CD4-positive, alpha-beta T cell (primary cell): ENCODE measurements at regions not wholly inside any gene's neighbourhood (a gene's known extent, or its start where the extent isn't known, plus 50 kb on each side); places are given as distances from the start of the nearest gene placed in this dataset.

Experiments used
- ATAC-seq: fragments of 200-7000 bp; cut with Tn5 transposase; one replicate; pipeline ENCODE4 v1.10.0; 2022; ENCODE audit warnings: mild to moderate bottlenecking; ENCODE audit not compliant: poor library complexity
- CTCF ChIA-PET: fragments of 350-600 bp; sonication (Branson Sonifier 250); formaldehyde crosslinking; loops from one replicate; lab custom pipeline; 2021; ENCODE audit warnings: antibody characterized with exemption, inconsistent platforms; lab: Charles Lee
- POLR2A ChIA-PET: fragments of 350-600 bp; sonication (Branson Sonifier 250); formaldehyde crosslinking; loops from one replicate; lab custom pipeline; 2021; ENCODE audit warnings: antibody characterized with exemption, inconsistent platforms; lab: Charles Lee
- DNase-seq, 14 experiments: peaks; one replicate each; pipeline ENCODE4 v3.0.0-alpha.2; 2013 to 2020; ENCODE audit warnings: mixed read lengths in 2 of 14
- H3K27ac ChIP-seq, 2 donors: one replicate each; pipeline versions ENCODE4 v1.5.1 to v1.7.0; 2013; ENCODE audit warnings: low read length in 2 of 2, low read depth in 1 of 2, mild to moderate bottlenecking in 1 of 2
- H3K27me3 ChIP-seq, 2 experiments: 1 replicate in 1 of 2; 2 replicates in 1 of 2; pipeline versions ENCODE4 v1.6.1 to v1.7.0; 2013; ENCODE audit warnings: low read length in 2 of 2, control low read depth in 1 of 2, mild to moderate bottlenecking in 1 of 2, moderate library complexity in 1 of 2; ENCODE audit not compliant: insufficient read depth in 2 of 2, control insufficient read depth in 1 of 2
- H3K36me3 ChIP-seq: one replicate; pipeline ENCODE4 v1.6.1; 2013; ENCODE audit warnings: low read length, control low read depth; ENCODE audit not compliant: insufficient read depth
- H3K4me1 ChIP-seq: one replicate; pipeline ENCODE4 v1.6.1; 2013; ENCODE audit warnings: low read length, control low read depth; ENCODE audit not compliant: insufficient read depth
- H3K4me3 ChIP-seq: one replicate; pipeline ENCODE4 v1.5.1; 2013; ENCODE audit warnings: mild to moderate bottlenecking, low read length, moderate library complexity
- H3K9me3 ChIP-seq, 2 experiments: 1 replicate in 1 of 2; 2 replicates in 1 of 2; pipeline versions ENCODE4 v1.6.1 to v1.7.0; 2013; ENCODE audit warnings: low read length in 2 of 2, mild to moderate bottlenecking in 2 of 2, control low read depth in 1 of 2, moderate library complexity in 1 of 2; ENCODE audit not compliant: control insufficient read depth in 1 of 2, insufficient read depth in 1 of 2
- H3K27ac Mint-ChIP-seq: one replicate; pipeline ENCODE4 v1.8.0; 2020; ENCODE audit warnings: mixed read lengths
- H3K27me3 Mint-ChIP-seq: one replicate; pipeline ENCODE4 v1.8.0; 2021; ENCODE audit warnings: mixed read lengths
- H3K36me3 Mint-ChIP-seq: one replicate; pipeline ENCODE4 v1.8.0; 2021; ENCODE audit warnings: low read depth, mixed read lengths
- H3K4me1 Mint-ChIP-seq: one replicate; pipeline ENCODE4 v1.8.0; 2021; ENCODE audit warnings: low read depth, mixed read lengths
- H3K4me3 Mint-ChIP-seq: one replicate; pipeline ENCODE4 v1.8.0; 2020; ENCODE audit warnings: mild to moderate bottlenecking, mixed read lengths
- H3K9me3 Mint-ChIP-seq: one replicate; pipeline ENCODE4 v1.8.0; 2020; ENCODE audit warnings: mixed read lengths
- intact Hi-C, 2 experiments: fragments of 100-400 bp; cut with DNase I in 1 of 2; cut with micrococcal nuclease in 1 of 2; formaldehyde crosslinking; loops; one replicate each; pipeline versions ENCODE4 v1.15.1 to v1.9.0; 2023 to 2025; cut with DNase I, micrococcal nuclease
- TF ChIP-seq, protein P1 (sequence below): fragments of 200-600 bp; IDR thresholded peaks from one replicate; pipeline ENCODE4 v1.8.0; 2022; ENCODE audit warnings: antibody characterized with exemption, mild to moderate bottlenecking

DNA sequence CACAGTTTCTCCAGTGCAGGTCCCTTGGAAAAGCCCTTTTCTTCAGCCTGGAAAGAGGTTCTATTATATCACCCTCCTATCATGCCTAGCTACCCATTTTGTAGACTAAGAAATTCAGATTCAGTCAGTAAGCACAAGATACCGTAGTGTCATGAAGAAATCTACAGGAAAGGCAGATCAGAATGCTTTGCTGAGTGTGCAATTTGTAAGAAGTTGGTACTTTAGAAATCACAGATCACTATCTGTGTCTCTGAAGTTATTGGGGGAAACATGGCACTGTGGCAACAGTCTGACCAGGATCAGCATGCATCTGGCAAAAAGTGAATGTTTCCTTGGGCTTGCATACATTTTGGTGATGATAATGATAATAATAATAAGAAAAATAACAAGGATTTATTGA, 531.8 kb downstream of the EPHB1 start:
- ATAC-seq = no peak
- intact Hi-C loops = no loop called here

DNA sequence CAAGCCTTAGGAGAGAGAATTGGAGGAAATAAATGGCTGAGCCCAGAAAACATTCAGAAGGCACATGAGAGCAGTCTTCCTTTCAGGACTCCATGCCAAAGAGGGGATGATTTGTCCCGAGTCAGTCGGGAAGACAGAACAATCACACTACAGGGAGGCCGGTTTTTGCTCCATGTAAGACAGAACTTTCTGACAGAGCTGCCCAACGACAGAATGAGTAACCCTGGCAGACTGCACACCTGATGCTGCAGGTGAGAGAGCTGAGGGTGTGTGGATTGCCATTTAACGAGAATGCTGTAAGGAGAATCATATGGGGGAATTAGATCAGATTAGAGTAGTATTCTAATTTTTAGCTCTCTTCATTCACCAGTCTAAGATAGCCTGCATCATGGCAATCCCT, 533.0 kb downstream of the EPHB1 start:
- Mint-ChIP-seq H3K9me3 (peaks cover 6% of the 10 kb centered on the region), H3K27ac (no peak overlapping the region), H3K36me3 (no peaks in the 10 kb centered on the region), H3K4me1 (no peaks in the 10 kb centered on the region), H3K4me3 (no peak overlapping the region), H3K27me3 (no peaks in the 10 kb centered on the region)
- ATAC-seq (no peak), DNase-seq (no peak)
- no peaks in the 10 kb centered on the region for H3K4me1 ChIP-seq
- peaks cover 0 to 16% of the 10 kb centered on the region in 2 experiments for H3K9me3 ChIP-seq
- ChIA-PET CTCF (no interaction called here), POLR2A (no interaction called here)
- intact Hi-C loops = no loop called here
- H3K36me3 ChIP-seq = no peaks in the 10 kb centered on the region
- TF ChIP-seq, protein P1, sequence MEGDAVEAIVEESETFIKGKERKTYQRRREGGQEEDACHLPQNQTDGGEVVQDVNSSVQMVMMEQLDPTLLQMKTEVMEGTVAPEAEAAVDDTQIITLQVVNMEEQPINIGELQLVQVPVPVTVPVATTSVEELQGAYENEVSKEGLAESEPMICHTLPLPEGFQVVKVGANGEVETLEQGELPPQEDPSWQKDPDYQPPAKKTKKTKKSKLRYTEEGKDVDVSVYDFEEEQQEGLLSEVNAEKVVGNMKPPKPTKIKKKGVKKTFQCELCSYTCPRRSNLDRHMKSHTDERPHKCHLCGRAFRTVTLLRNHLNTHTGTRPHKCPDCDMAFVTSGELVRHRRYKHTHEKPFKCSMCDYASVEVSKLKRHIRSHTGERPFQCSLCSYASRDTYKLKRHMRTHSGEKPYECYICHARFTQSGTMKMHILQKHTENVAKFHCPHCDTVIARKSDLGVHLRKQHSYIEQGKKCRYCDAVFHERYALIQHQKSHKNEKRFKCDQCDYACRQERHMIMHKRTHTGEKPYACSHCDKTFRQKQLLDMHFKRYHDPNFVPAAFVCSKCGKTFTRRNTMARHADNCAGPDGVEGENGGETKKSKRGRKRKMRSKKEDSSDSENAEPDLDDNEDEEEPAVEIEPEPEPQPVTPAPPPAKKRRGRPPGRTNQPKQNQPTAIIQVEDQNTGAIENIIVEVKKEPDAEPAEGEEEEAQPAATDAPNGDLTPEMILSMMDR = no peak
- H3K4me3 ChIP-seq = no peak overlapping the region
- H3K27me3 ChIP-seq = no peaks in the 10 kb centered on the region
- H3K27ac ChIP-seq = no peak overlapping the region

More for the DNA sequence above, 531.8 kb downstream of the EPHB1 start:
- ChIA-PET POLR2A (no interaction called here), CTCF (no interaction called here)
- Histone ChIP-seq H3K4me1 (no peaks in the 10 kb centered on the region), H3K27ac (no peak overlapping the region), H3K27me3 (no peaks in the 10 kb centered on the region), H3K9me3 (peaks cover 0 to 16% of the 10 kb centered on the region in 2 experiments), H3K36me3 (no peaks in the 10 kb centered on the region), H3K4me3 (no peak overlapping the region)
- peaks cover 3% of the 10 kb centered on the region for H3K9me3 Mint-ChIP-seq
- TF ChIP-seq, protein P1 = no peak
- H3K4me3 Mint-ChIP-seq = no peak overlapping the region
- H3K27ac Mint-ChIP-seq = no peak overlapping the region
- no peaks in the 10 kb centered on the region for H3K27me3 Mint-ChIP-seq
- H3K4me1 Mint-ChIP-seq = no peaks in the 10 kb centered on the region
- no peak for DNase-seq
- H3K36me3 Mint-ChIP-seq = no peaks in the 10 kb centered on the region

DNA sequence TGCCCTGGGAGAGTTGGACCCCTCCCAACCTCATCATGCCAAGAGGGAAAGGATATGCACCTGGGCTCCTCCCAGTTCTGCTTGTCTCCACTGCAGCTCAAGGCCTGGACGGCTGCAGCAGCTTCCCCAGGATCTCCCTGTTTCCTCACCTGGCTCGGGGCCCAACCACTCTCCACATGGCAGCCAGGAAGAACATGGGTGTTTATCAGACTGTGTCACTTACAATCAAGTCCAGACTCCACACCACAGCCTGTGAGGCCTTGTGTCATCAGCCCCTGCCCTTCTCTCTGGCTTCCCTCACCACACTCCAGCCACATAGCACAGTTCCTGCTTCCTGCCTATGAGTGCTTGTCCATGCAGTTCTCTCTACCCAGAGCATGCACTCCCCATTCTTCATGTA, 534.4 kb downstream of the EPHB1 start:
- DNase-seq (no peak), ATAC-seq (no peak)
- ChIA-PET CTCF (no interaction called here), POLR2A (no interaction called here)
- H3K4me1 ChIP-seq = no peaks in the 10 kb centered on the region
- H3K9me3 ChIP-seq = peaks cover 0 to 11% of the 10 kb centered on the region in 2 experiments
- peaks cover 6% of the 10 kb centered on the region for H3K9me3 Mint-ChIP-seq
- H3K27me3 ChIP-seq = no peaks in the 10 kb centered on the region
- H3K4me1 Mint-ChIP-seq = no peaks in the 10 kb centered on the region
- H3K36me3 Mint-ChIP-seq = no peaks in the 10 kb centered on the region
- no peak overlapping the region for H3K27ac Mint-ChIP-seq
- TF ChIP-seq, protein P1 = no peak
- H3K27me3 Mint-ChIP-seq = no peaks in the 10 kb centered on the region
- no peak overlapping the region for H3K27ac ChIP-seq
- H3K36me3 ChIP-seq = no peaks in the 10 kb centered on the region
- no peak overlapping the region for H3K4me3 Mint-ChIP-seq
- no peak overlapping the region for H3K4me3 ChIP-seq
- intact Hi-C loops = no loop called here
